GM12892 (cell line): ENCODE measurements at regions not wholly inside any gene's neighbourhood (a gene's known extent, or its start where the extent isn't known, plus 50 kb on each side); places are given as distances from the start of the nearest gene placed in this dataset.

ENCODE experiments used
- POLR2A ChIP-seq: IDR thresholded peaks from 2 replicates; pipeline ENCODE4 v1.6.1; 2011; ENCODE audit warnings: low read depth, low read length, control low read depth
- TAF1 ChIP-seq: IDR thresholded peaks from 2 replicates; pipeline ENCODE4 v1.6.1; 2011; ENCODE audit warnings: low read depth, mild to moderate bottlenecking, control low read depth, low read length, borderline replicate concordance

DNA sequence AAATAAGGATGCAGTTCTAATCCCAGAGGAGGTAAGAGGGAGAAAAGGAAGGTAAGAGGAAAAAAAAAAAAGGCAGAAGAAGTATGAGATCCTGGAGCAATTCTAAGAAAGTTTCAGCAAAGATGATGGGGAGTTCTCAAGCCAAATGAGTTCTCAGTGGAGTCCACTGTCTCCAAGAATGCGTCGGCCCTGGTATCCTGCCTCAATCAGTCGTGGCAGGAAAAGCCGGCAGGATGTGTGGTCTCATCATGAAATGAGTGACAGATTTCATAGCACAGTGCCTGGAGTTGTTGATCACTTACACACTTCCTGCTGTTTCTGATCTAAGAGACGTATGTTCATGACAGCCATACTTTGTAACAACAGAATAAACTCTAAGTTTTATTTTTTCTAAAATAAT lies 554.9 kb downstream of the NXPH1 start:
- TF ChIP-seq TAF1, result no peak
- TF ChIP-seq POLR2A, result no peak
